Esophagus muscularis mucosa (tissue), 4 donors: ENCODE measurements at regions not wholly inside any gene's neighbourhood (a gene's known extent, or its start where the extent isn't known, plus 50 kb on each side); places are given as distances from the start of the nearest gene placed in this dataset.

ENCODE experiments used
- DNase-seq: peaks from one replicate; pipeline ENCODE4 v3.0.0-alpha.2; 2017; ENCODE audit errors: extremely low spot score
- H3K27ac ChIP-seq, 4 donors: fragments of 200-600 bp; sonication (generic); replicated peaks in 1 of 4; 1 replicate in 3 of 4; 2 replicates in 1 of 4; pipeline ENCODE4 v1.5.1; 2016 to 2019; ENCODE audit warnings: mild to moderate bottlenecking in 1 of 4
- H3K27me3 ChIP-seq, 4 donors: fragments of 200-600 bp; sonication (generic); one replicate each; pipeline versions ENCODE4 v1.5.1 to v1.6.0; 2016 to 2019
- H3K36me3 ChIP-seq, 4 donors: fragments of 200-600 bp; sonication (generic); one replicate each; pipeline ENCODE4 v1.5.1; 2016 to 2019
- H3K4me1 ChIP-seq, 4 donors: fragments of 200-600 bp; sonication (generic); one replicate each; pipeline ENCODE4 v1.5.1; 2016 to 2019
- H3K4me3 ChIP-seq, 4 donors: fragments of 200-600 bp; sonication (generic); 1 replicate in 2 of 4; 2 replicates in 2 of 4; pipeline ENCODE4 v1.5.1; 2016 to 2019; ENCODE audit warnings: mild to moderate bottlenecking in 4 of 4, moderate library complexity in 1 of 4
- H3K9me3 ChIP-seq, 4 donors: fragments of 200-600 bp; sonication (generic); 1 replicate in 3 of 4; 2 replicates in 1 of 4; pipeline ENCODE4 v1.5.1; 2016 to 2019
- CTCF ChIP-seq, 3 experiments: fragments of 200-600 bp in 2 of 3; fragments of 450-650 bp in 1 of 3; sonication (generic) in 2 of 3; IDR thresholded peaks; one replicate each; pipeline ENCODE4 v1.5.1; 2017 to 2019; ENCODE audit warnings: antibody characterized with exemption in 3 of 3, mild to moderate bottlenecking in 2 of 3, moderate library complexity in 1 of 3
- EP300 ChIP-seq: sonication (generic); formaldehyde crosslinking; IDR thresholded peaks from one replicate; pipeline ENCODE4 v1.6.1; 2017; ENCODE audit warnings: antibody characterized with exemption
- POLR2A ChIP-seq: fragments of 450-650 bp; IDR thresholded peaks from one replicate; pipeline ENCODE4 v1.6.1; 2017; ENCODE audit warnings: antibody characterized with exemption, moderate library complexity, mild to moderate bottlenecking, low read depth
- POLR2AphosphoS5 ChIP-seq, 2 donors: sonication (generic); formaldehyde crosslinking; IDR thresholded peaks; one replicate each; pipeline ENCODE4 v1.6.1; 2017; ENCODE audit warnings: antibody characterized with exemption in 2 of 2
- WGBS: methylation state at CpG from one replicate; pipeline ENCODE4 v1.1.5; 2018; 5-methylcytosine and 5-hydroxymethylcytosine counted together
- intact Hi-C: fragments of 100-400 bp; cut with DNase I; formaldehyde crosslinking; loops from one replicate; pipeline ENCODE4 v1.15.1; 2023

GRCh38 chr3:81929697-81930096, 168.3 kb upstream of the GBE1 start:
- no peak for DNase-seq
- Histone ChIP-seq H3K27ac (no peak overlapping the region), H3K9me3 (no peaks in the 10 kb centered on the region), H3K4me1 (no peaks in the 10 kb centered on the region), H3K27me3 (no peaks in the 10 kb centered on the region), H3K4me3 (no peak overlapping the region), H3K36me3 (no peaks in the 10 kb centered on the region)
- intact Hi-C loops: no loop called here
- TF ChIP-seq EP300: no peak
- no peak for TF ChIP-seq POLR2A
- no peak for TF ChIP-seq CTCF (IDR thresholded peaks at IDR 0.05)
- no peak for TF ChIP-seq POLR2AphosphoS5 (IDR thresholded peaks at IDR 0.05)

- no peak overlapping the region for H3K4me3 ChIP-seq
- no peak overlapping the region for H3K27ac ChIP-seq
- no peaks in the 10 kb centered on the region for H3K9me3 ChIP-seq
- no peak for DNase-seq
- TF ChIP-seq POLR2A: no peak
- intact Hi-C loops: no loop called here
- 100% methylated on average over 1 of the region's 1 CpG for WGBS
- H3K27me3 ChIP-seq: no peaks in the 10 kb centered on the region
- H3K4me1 ChIP-seq: no peaks in the 10 kb centered on the region
- no peaks in the 10 kb centered on the region for H3K36me3 ChIP-seq
These were observed 166.4 kb upstream of the GBE1 start for GRCh38 chr3:81927811-81928210.

- intact Hi-C loops: no loop called here
- H3K27ac ChIP-seq: no peak overlapping the region
- no peaks in the 10 kb centered on the region for H3K4me1 ChIP-seq
- no peaks in the 10 kb centered on the region for H3K9me3 ChIP-seq
- no peaks in the 10 kb centered on the region for H3K27me3 ChIP-seq
- TF ChIP-seq EP300 (no peak), POLR2A (no peak), CTCF (IDR thresholded peaks at IDR 0.05) (no peak), POLR2AphosphoS5 (IDR thresholded peaks at IDR 0.05) (no peak)
- no peaks in the 10 kb centered on the region for H3K36me3 ChIP-seq
- no peak for DNase-seq
- H3K4me3 ChIP-seq: no peak overlapping the region
These were observed 163.9 kb upstream of the GBE1 start for GRCh38 chr3:81925385-81925784.

- DNase-seq: no peak
- no peak for TF ChIP-seq CTCF (IDR thresholded peaks at IDR 0.05)
- TF ChIP-seq POLR2AphosphoS5 (IDR thresholded peaks at IDR 0.05): no peak
- no peak for TF ChIP-seq EP300
- TF ChIP-seq POLR2A: no peak
- Histone ChIP-seq H3K27me3 (no peaks in the 10 kb centered on the region), H3K9me3 (no peaks in the 10 kb centered on the region), H3K27ac (no peak overlapping the region), H3K4me1 (no peaks in the 10 kb centered on the region), H3K4me3 (no peak overlapping the region), H3K36me3 (no peaks in the 10 kb centered on the region)
- WGBS: 89% methylated on average over 2 of the region's 2 CpGs
- intact Hi-C loops: no loop called here
These were observed 161.6 kb upstream of the GBE1 start for GRCh38 chr3:81923038-81923437.

- no peaks in the 10 kb centered on the region for H3K27me3 ChIP-seq
- no peak for TF ChIP-seq POLR2AphosphoS5 (IDR thresholded peaks at IDR 0.05)
- TF ChIP-seq EP300: no peak
- TF ChIP-seq POLR2A: no peak
- no peak for TF ChIP-seq CTCF (IDR thresholded peaks at IDR 0.05)
- H3K27ac ChIP-seq: no peak overlapping the region
- intact Hi-C loops: no loop called here
- no peaks in the 10 kb centered on the region for H3K9me3 ChIP-seq
- H3K36me3 ChIP-seq: no peaks in the 10 kb centered on the region
- no peak for DNase-seq
- H3K4me3 ChIP-seq: no peak overlapping the region
- 74% methylated on average over 1 of the region's 1 CpG for WGBS
- H3K4me1 ChIP-seq: no peaks in the 10 kb centered on the region
These were observed 161.0 kb upstream of the GBE1 start for GRCh38 chr3:81922404-81922803.
